HFF-Myc (cell line): ENCODE measurements at regions not wholly inside any gene's neighbourhood (a gene's known extent, or its start where the extent isn't known, plus 50 kb on each side); places are given as distances from the start of the nearest gene placed in this dataset.

ENCODE experiments used
- DNase-seq: peaks from one replicate; pipeline ENCODE4 v3.0.0-alpha.2; 2011; ENCODE audit warnings: low read depth; ENCODE audit errors: extremely low read depth
- H3K4me3 ChIP-seq: replicated peaks from 2 replicates; pipeline ENCODE4 v1.5.1; 2011; ENCODE audit warnings: low read depth, mild to moderate bottlenecking, control low read depth, low read length
- TF ChIP-seq, protein P1 (sequence below): IDR thresholded peaks from 2 replicates; pipeline ENCODE4 v1.5.1; 2012; ENCODE audit warnings: mild to moderate bottlenecking, low read depth, low read length, control low read depth; ENCODE audit errors: missing control alignments

DNA sequence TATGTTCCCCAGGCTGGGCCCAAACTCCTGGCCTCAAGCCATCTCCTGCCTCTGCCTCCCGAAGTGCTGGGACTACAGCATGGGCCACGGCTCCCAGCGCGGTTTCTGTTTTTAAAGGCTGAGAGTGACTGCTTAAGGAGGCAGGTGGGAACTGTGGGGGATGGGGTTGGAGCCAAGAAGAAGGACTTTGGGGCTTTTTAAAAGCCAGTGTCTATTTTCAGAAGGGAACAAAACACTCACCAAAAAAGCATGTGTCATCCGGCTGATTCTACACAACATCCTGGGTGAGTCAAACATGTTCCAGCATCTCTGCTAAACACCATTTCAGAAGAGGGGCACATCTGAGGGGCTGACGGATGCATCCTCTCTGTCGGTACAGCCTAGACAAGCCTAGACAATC lies 824.5 kb downstream of the TYW1 start:
- TF ChIP-seq, protein P1, sequence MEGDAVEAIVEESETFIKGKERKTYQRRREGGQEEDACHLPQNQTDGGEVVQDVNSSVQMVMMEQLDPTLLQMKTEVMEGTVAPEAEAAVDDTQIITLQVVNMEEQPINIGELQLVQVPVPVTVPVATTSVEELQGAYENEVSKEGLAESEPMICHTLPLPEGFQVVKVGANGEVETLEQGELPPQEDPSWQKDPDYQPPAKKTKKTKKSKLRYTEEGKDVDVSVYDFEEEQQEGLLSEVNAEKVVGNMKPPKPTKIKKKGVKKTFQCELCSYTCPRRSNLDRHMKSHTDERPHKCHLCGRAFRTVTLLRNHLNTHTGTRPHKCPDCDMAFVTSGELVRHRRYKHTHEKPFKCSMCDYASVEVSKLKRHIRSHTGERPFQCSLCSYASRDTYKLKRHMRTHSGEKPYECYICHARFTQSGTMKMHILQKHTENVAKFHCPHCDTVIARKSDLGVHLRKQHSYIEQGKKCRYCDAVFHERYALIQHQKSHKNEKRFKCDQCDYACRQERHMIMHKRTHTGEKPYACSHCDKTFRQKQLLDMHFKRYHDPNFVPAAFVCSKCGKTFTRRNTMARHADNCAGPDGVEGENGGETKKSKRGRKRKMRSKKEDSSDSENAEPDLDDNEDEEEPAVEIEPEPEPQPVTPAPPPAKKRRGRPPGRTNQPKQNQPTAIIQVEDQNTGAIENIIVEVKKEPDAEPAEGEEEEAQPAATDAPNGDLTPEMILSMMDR: no peak
- no peak for DNase-seq
- H3K4me3 ChIP-seq: no peak overlapping the region

DNA sequence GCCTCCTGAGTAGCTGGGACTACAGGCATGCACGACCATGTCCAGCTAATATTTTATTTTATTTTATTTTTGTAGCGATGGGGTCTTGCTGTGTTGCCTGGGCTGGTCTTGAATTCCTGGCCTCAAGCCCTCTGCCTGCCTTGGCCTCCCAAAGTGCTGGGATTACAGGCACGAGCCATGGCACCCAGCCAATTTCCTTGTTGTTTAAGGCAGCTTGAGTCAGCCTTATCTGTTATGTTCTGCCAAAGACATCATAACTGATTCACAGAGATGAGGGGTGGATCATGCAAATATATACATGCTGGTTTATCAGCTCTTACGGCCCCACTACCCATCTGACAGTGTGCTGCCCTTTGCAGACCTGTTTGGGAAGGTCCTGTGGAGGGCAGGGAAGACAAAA lies 826.7 kb downstream of the TYW1 start:
- TF ChIP-seq, protein P1: no peak
- H3K4me3 ChIP-seq: no peak overlapping the region
- no peak for DNase-seq

DNA sequence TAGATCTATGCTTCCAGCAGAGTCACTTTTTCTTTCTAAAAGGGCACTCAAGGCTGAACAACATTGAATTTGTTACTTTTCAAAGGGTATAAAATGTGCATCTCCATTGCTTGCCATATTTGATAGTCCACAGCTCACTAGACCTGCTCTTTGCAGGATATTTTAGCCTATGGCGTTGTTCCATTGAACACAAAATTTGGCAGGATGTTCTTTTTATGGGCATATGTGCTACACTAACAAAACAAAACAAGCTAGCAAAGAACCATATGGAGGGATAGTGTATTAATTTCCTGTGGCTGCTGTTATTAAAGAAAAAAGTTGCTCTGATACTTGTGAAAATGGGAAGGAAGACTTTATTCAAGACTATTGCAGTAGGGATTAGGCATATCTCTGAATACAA lies 828.7 kb downstream of the TYW1 start:
- TF ChIP-seq, protein P1: no peak
- no peak overlapping the region for H3K4me3 ChIP-seq
- no peak for DNase-seq

- DNase-seq: no peak
- TF ChIP-seq, protein P1: no peak
- no peak overlapping the region for H3K4me3 ChIP-seq
Observed at GRCh38 chr7:67841896-67842295, 845.3 kb downstream of the TYW1 start.

DNA sequence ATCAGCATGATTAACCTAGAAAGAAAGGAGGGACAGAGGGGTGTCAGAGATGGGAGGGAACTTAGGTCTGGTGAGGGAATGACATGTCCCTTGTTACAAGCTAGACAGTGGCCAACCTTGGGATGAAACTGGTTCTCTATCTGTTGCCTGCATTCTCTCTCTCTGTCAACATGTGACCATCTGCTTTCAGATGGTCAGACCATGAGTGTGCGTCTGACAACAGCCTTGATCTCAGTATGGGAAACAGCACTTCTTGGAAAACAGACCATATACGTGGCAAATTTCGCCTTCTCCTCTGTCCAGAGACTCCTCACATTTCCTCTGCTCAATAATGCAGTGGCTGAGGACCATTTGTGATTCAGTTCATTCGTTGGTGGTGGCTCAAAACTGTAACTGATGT lies 845.9 kb downstream of the TYW1 start:
- H3K4me3 ChIP-seq: no peak overlapping the region
- DNase-seq: no peak
- TF ChIP-seq, protein P1: no peak

- no peak for DNase-seq
- no peak overlapping the region for H3K4me3 ChIP-seq
- TF ChIP-seq, protein P1: no peak
Observed at GRCh38 chr7:67843001-67843565, 846.5 kb downstream of the TYW1 start.

- no peak overlapping the region for H3K4me3 ChIP-seq
- TF ChIP-seq, protein P1: no peak
- DNase-seq: no peak
Observed at GRCh38 chr7:67843615-67844014, 847.0 kb downstream of the TYW1 start.
